ENCODE measurements at regions not wholly inside any gene's neighbourhood (a gene's known extent, or its start where the extent isn't known, plus 50 kb on each side); places are given as distances from the start of the nearest gene placed in this dataset.

- TF ChIP-seq CTCF (IDR thresholded peaks at IDR 0.05) (no peak), POLR2A (IDR thresholded peaks at IDR 0.05) (no peak)
Observed at GRCh38 chr2:181326661-181327060, 130.5 kb upstream of the ITGA4 start.
